B cell (primary cell): ENCODE measurements at regions not wholly inside any gene's neighbourhood (a gene's known extent, or its start where the extent isn't known, plus 50 kb on each side); places are given as distances from the start of the nearest gene placed in this dataset.

Experiments used
- ATAC-seq: fragments of 200-7000 bp; cut with Tn5 transposase; one replicate; pipeline ENCODE4 v1.10.0; 2021; ENCODE audit warnings: low read depth, mild to moderate bottlenecking, moderate number of reproducible peaks, moderate library complexity
- CTCF ChIA-PET: fragments of 350-600 bp; sonication (Branson Sonifier 250); formaldehyde crosslinking; loops from one replicate; lab custom pipeline; 2021; ENCODE audit warnings: antibody characterized with exemption, inconsistent platforms; lab: Charles Lee
- POLR2A ChIA-PET: fragments of 350-600 bp; sonication (Branson Sonifier 250); formaldehyde crosslinking; loops from one replicate; lab custom pipeline; 2021; ENCODE audit warnings: antibody characterized with exemption; lab: Charles Lee
- DNase-seq: peaks from one replicate; pipeline ENCODE4 v3.0.0; 2013
- H2AFZ ChIP-seq: 2 replicates; pipeline ENCODE4 v1.6.1; 2012; ENCODE audit warnings: mild to moderate bottlenecking, low read depth, low read length; ENCODE audit not compliant: insufficient read depth, poor library complexity, severe bottlenecking
- H3K27ac ChIP-seq, 2 donors: 1 replicate in 1 of 2; 2 replicates in 1 of 2; pipeline ENCODE4 v1.5.1; 2012 to 2013; ENCODE audit warnings: low read length in 2 of 2, mild to moderate bottlenecking in 2 of 2, moderate library complexity in 1 of 2
- H3K27me3 ChIP-seq, 4 experiments: fragments of 200-600 bp in 1 of 4; sonication (generic) in 1 of 4; replicated peaks in 1 of 4; 1 replicate in 2 of 4; 2 replicates in 2 of 4; pipeline versions ENCODE4 v1.6.1 to v1.7.0; 2013 to 2016; ENCODE audit warnings: low read length in 3 of 4, mild to moderate bottlenecking in 2 of 4, mixed read lengths in 1 of 4, moderate library complexity in 1 of 4; ENCODE audit not compliant: insufficient read depth in 4 of 4, control insufficient read depth in 3 of 4; ENCODE audit errors: control extremely low read depth in 1 of 4
- H3K36me3 ChIP-seq, 2 experiments: replicated peaks in 1 of 2; 1 replicate in 1 of 2; 2 replicates in 1 of 2; pipeline versions ENCODE4 v1.6.1 to v1.7.1; 2013; ENCODE audit warnings: low read length in 1 of 2; ENCODE audit not compliant: insufficient read depth in 2 of 2, control insufficient read depth in 1 of 2; ENCODE audit errors: control extremely low read depth in 1 of 2, extremely low read depth in 1 of 2
- H3K4me1 ChIP-seq, 2 donors: fragments of 200-600 bp in 1 of 2; sonication (generic) in 1 of 2; 1 replicate in 1 of 2; 2 replicates in 1 of 2; pipeline versions ENCODE4 v1.5.1 to v1.6.1; 2013 to 2017; ENCODE audit warnings: low read length in 2 of 2; ENCODE audit not compliant: control insufficient read depth in 2 of 2, insufficient read depth in 2 of 2
- H3K4me2 ChIP-seq: replicated peaks from 2 replicates; pipeline ENCODE3; 2012; ENCODE audit warnings: mild to moderate bottlenecking, low read depth, low read length; ENCODE audit not compliant: poor library complexity, severe bottlenecking
- H3K4me3 ChIP-seq, 5 experiments: fragments of 200-600 bp in 1 of 5; sonication (generic) in 1 of 5; 1 replicate in 3 of 5; 2 replicates in 2 of 5; pipeline versions ENCODE4 v1.5.1 to v1.7.0; 2011 to 2016; ENCODE audit warnings: low read length in 4 of 5, mild to moderate bottlenecking in 4 of 5, low read depth in 2 of 5, control low read depth in 1 of 5, moderate library complexity in 1 of 5; ENCODE audit not compliant: insufficient read depth in 1 of 5; ENCODE audit errors: control extremely low read depth in 1 of 5, extremely low read depth in 1 of 5
- H3K79me2 ChIP-seq: fragments of 200-600 bp; sonication (generic); one replicate; pipeline ENCODE4 v1.6.0; 2016; ENCODE audit warnings: low read length; ENCODE audit not compliant: control insufficient read depth, insufficient read depth
- H3K9ac ChIP-seq: fragments of 200-600 bp; sonication (generic); 2 replicates; pipeline ENCODE4 v1.6.1; 2017; ENCODE audit warnings: mild to moderate bottlenecking, low read length, moderate library complexity
- H3K9me3 ChIP-seq, 3 donors: one replicate each; pipeline versions ENCODE4 v1.6.1 to v1.7.1; 2013; ENCODE audit warnings: low read length in 2 of 3; ENCODE audit not compliant: control insufficient read depth in 2 of 3, insufficient read depth in 1 of 3; ENCODE audit errors: control extremely low read depth in 1 of 3
- H4K20me1 ChIP-seq: 2 replicates; pipeline ENCODE4 v1.6.0; 2012; ENCODE audit warnings: mild to moderate bottlenecking, low read length; ENCODE audit not compliant: insufficient read depth, control insufficient read depth, poor library complexity, severe bottlenecking
- H3K27ac Mint-ChIP-seq: one replicate; pipeline ENCODE4 v1.8.0; 2021; ENCODE audit warnings: mixed read lengths
- H3K27me3 Mint-ChIP-seq: one replicate; pipeline ENCODE4 v1.8.0; 2021; ENCODE audit warnings: mixed read lengths
- H3K4me1 Mint-ChIP-seq: one replicate; pipeline ENCODE4 v1.8.0; 2021; ENCODE audit warnings: mixed read lengths
- H3K4me3 Mint-ChIP-seq: one replicate; pipeline ENCODE4 v1.8.0; 2021; ENCODE audit warnings: mixed read lengths
- H3K9me3 Mint-ChIP-seq: one replicate; pipeline ENCODE4 v1.8.0; 2022; ENCODE audit warnings: mixed read lengths; ENCODE audit not compliant: insufficient read depth
- CTCF ChIP-seq: fragments of 200-600 bp; IDR thresholded peaks from one replicate; pipeline ENCODE4 v1.8.0; 2022; ENCODE audit warnings: antibody characterized with exemption, mild to moderate bottlenecking
- EZH2 ChIP-seq: IDR thresholded peaks from 2 replicates; pipeline ENCODE4 v1.6.1; 2012; ENCODE audit warnings: borderline replicate concordance, low read depth, mild to moderate bottlenecking, moderate library complexity, low read length; ENCODE audit not compliant: insufficient read depth, poor library complexity, severe bottlenecking
- WGBS: methylation state at CpG from one replicate; pipeline ENCODE4 v1.1.5; 2013; ENCODE audit warnings: missing lambda C conversion rate; ENCODE audit not compliant: insufficient coverage; 5-methylcytosine and 5-hydroxymethylcytosine counted together
- intact Hi-C: fragments of 100-400 bp; cut with micrococcal nuclease; formaldehyde crosslinking; loops from one replicate; pipeline ENCODE4 v1.10.0; 2022

GRCh38 chr3:6079011-6079410 lies 781.9 kb upstream of the GRM7 start:
- no peak overlapping the region for H3K9ac ChIP-seq
- ChIA-PET CTCF (no interaction called here), POLR2A (no interaction called here)
- no peaks in the 10 kb centered on the region for H3K9me3 Mint-ChIP-seq
- H3K27ac Mint-ChIP-seq = no peak overlapping the region
- H3K4me3 Mint-ChIP-seq = no peak overlapping the region
- no peaks in the 10 kb centered on the region for H3K9me3 ChIP-seq
- H3K79me2 ChIP-seq = no peaks in the 10 kb centered on the region
- no peaks in the 10 kb centered on the region for H3K36me3 ChIP-seq
- H4K20me1 ChIP-seq = no peaks in the 10 kb centered on the region
- DNase-seq = no peak
- no peak overlapping the region for H3K27ac ChIP-seq
- intact Hi-C loops = no loop called here
- H3K4me1 ChIP-seq = no peaks in the 10 kb centered on the region
- H3K4me2 ChIP-seq = no peak overlapping the region
- H3K27me3 ChIP-seq = no peaks in the 10 kb centered on the region
- H3K4me1 Mint-ChIP-seq = no peaks in the 10 kb centered on the region
- TF ChIP-seq CTCF = no peak
- TF ChIP-seq EZH2 = no peak
- no CpG with 5 or more reads among the region's 4 CpGs for WGBS
- no peak overlapping the region for H2AFZ ChIP-seq
- ATAC-seq = no peak
- H3K4me3 ChIP-seq = no peak overlapping the region
- H3K27me3 Mint-ChIP-seq = no peaks in the 10 kb centered on the region

GRCh38 chr3:6079561-6080179 lies 781.2 kb upstream of the GRM7 start:
- no peak overlapping the region for H3K27ac ChIP-seq
- POLR2A ChIA-PET = no interaction called here
- no peak for DNase-seq
- Mint-ChIP-seq H3K9me3 (no peaks in the 10 kb centered on the region), H3K27me3 (no peaks in the 10 kb centered on the region), H3K27ac (no peak overlapping the region), H3K4me3 (no peak overlapping the region), H3K4me1 (no peaks in the 10 kb centered on the region)
- no peaks in the 10 kb centered on the region for H3K36me3 ChIP-seq
- no peaks in the 10 kb centered on the region for H3K4me1 ChIP-seq
- no peak overlapping the region for H3K4me3 ChIP-seq
- H3K9ac ChIP-seq = no peak overlapping the region
- H3K79me2 ChIP-seq = no peaks in the 10 kb centered on the region
- WGBS = no CpG with 5 or more reads among the region's 6 CpGs
- H2AFZ ChIP-seq = no peak overlapping the region
- no peaks in the 10 kb centered on the region for H3K9me3 ChIP-seq
- no peaks in the 10 kb centered on the region for H4K20me1 ChIP-seq
- H3K4me2 ChIP-seq = no peak overlapping the region
- CTCF ChIA-PET = no interaction called here
- intact Hi-C loops = no loop called here
- TF ChIP-seq EZH2 = no peak
- no peak for TF ChIP-seq CTCF
- no peaks in the 10 kb centered on the region for H3K27me3 ChIP-seq
- no peak for ATAC-seq
